CD14-positive monocyte (primary cell): ENCODE measurements at regions not wholly inside any gene's neighbourhood (a gene's known extent, or its start where the extent isn't known, plus 50 kb on each side); places are given as distances from the start of the nearest gene placed in this dataset.

Experiments used
- DNase-seq, 3 donors: peaks; one replicate each; pipeline ENCODE4 v3.0.0-alpha.2; 2011 to 2022
- H2AFZ ChIP-seq: 2 replicates; pipeline ENCODE4 v1.6.0; 2012; ENCODE audit warnings: mild to moderate bottlenecking, low read depth, low read length, inconsistent platforms; ENCODE audit not compliant: insufficient read depth, poor library complexity, severe bottlenecking
- H3K27ac ChIP-seq, 2 donors: 1 replicate in 1 of 2; 2 replicates in 1 of 2; pipeline ENCODE4 v1.5.1; 2012 to 2013; ENCODE audit warnings: low read length in 2 of 2, control low read depth in 1 of 2, inconsistent platforms in 1 of 2, low read depth in 1 of 2, mild to moderate bottlenecking in 1 of 2
- H3K27me3 ChIP-seq, 2 donors: one replicate each; pipeline versions ENCODE4 v1.6.0 to v1.6.1; 2011 to 2013; ENCODE audit warnings: low read length in 2 of 2; ENCODE audit not compliant: control insufficient read depth in 2 of 2, insufficient read depth in 2 of 2
- H3K36me3 ChIP-seq, 2 donors: replicated peaks in 1 of 2; 1 replicate in 1 of 2; 2 replicates in 1 of 2; pipeline versions ENCODE4 v1.5.1 to v1.6.1; 2012 to 2013; ENCODE audit warnings: low read length in 2 of 2, control low read depth in 1 of 2, inconsistent platforms in 1 of 2, mild to moderate bottlenecking in 1 of 2; ENCODE audit not compliant: insufficient read depth in 2 of 2, control insufficient read depth in 1 of 2
- H3K4me1 ChIP-seq, 2 donors: 1 replicate in 1 of 2; 2 replicates in 1 of 2; pipeline versions ENCODE4 v1.5.1 to v1.6.1; 2012 to 2013; ENCODE audit warnings: low read length in 2 of 2, control low read depth in 1 of 2, inconsistent platforms in 1 of 2, mild to moderate bottlenecking in 1 of 2, moderate library complexity in 1 of 2; ENCODE audit not compliant: insufficient read depth in 2 of 2, control insufficient read depth in 1 of 2
- H3K4me2 ChIP-seq: replicated peaks from 2 replicates; pipeline ENCODE3; 2012; ENCODE audit warnings: low read length, moderate library complexity, mild to moderate bottlenecking; ENCODE audit not compliant: poor library complexity, severe bottlenecking; ENCODE audit errors: extremely low read depth
- H3K4me3 ChIP-seq, 3 experiments: fragments of 200-600 bp in 1 of 3; sonication (generic) in 1 of 3; replicated peaks in 1 of 3; 1 replicate in 2 of 3; 2 replicates in 1 of 3; pipeline ENCODE4 v1.5.1; 2011 to 2013; ENCODE audit warnings: low read length in 3 of 3, mild to moderate bottlenecking in 3 of 3, control low read depth in 2 of 3, low read depth in 2 of 3, inconsistent platforms in 1 of 3, moderate library complexity in 1 of 3
- H3K79me2 ChIP-seq: 2 replicates; pipeline ENCODE4 v1.6.0; 2012; ENCODE audit warnings: mild to moderate bottlenecking, control low read depth, inconsistent platforms, low read length, moderate library complexity; ENCODE audit not compliant: insufficient read depth
- H3K9ac ChIP-seq: 2 replicates; pipeline ENCODE4 v1.6.0; 2017; ENCODE audit warnings: low read length, mild to moderate bottlenecking; ENCODE audit not compliant: insufficient read depth, poor library complexity, severe bottlenecking
- H3K9me3 ChIP-seq, 2 donors: replicated peaks in 1 of 2; 1 replicate in 1 of 2; 2 replicates in 1 of 2; pipeline versions ENCODE4 v1.5.1 to v1.6.1; 2012 to 2013; ENCODE audit warnings: low read length in 2 of 2, control low read depth in 1 of 2; ENCODE audit not compliant: control insufficient read depth in 1 of 2, insufficient read depth in 1 of 2
- H4K20me1 ChIP-seq: 2 replicates; pipeline ENCODE4 v1.6.0; 2012; ENCODE audit warnings: mild to moderate bottlenecking, low read length, control low read depth, moderate library complexity; ENCODE audit not compliant: insufficient read depth
- H3K27ac Mint-ChIP-seq, 7 donors: one replicate each; pipeline ENCODE4 v1.8.0; 2020; ENCODE audit warnings: mild to moderate bottlenecking in 7 of 7, mixed read lengths in 7 of 7, moderate library complexity in 6 of 7, inconsistent platforms in 2 of 7
- H3K27me3 Mint-ChIP-seq, 3 donors: one replicate each; pipeline ENCODE4 v1.8.0; 2021 to 2022; ENCODE audit warnings: low read depth in 3 of 3, mild to moderate bottlenecking in 3 of 3, mixed read lengths in 3 of 3, moderate library complexity in 3 of 3, inconsistent platforms in 1 of 3
- H3K36me3 Mint-ChIP-seq, 2 donors: one replicate each; pipeline ENCODE4 v1.8.0; 2020; ENCODE audit warnings: mixed read lengths in 2 of 2, inconsistent platforms in 1 of 2, mild to moderate bottlenecking in 1 of 2
- H3K4me1 Mint-ChIP-seq: one replicate; pipeline ENCODE4 v1.8.0; 2020; ENCODE audit warnings: mild to moderate bottlenecking, mixed read lengths
- H3K4me3 Mint-ChIP-seq, 2 donors: one replicate each; pipeline ENCODE4 v1.8.0; 2020; ENCODE audit warnings: mild to moderate bottlenecking in 2 of 2, mixed read lengths in 2 of 2, moderate library complexity in 1 of 2
- H3K9me3 Mint-ChIP-seq, 7 donors: one replicate each; pipeline ENCODE4 v1.8.0; 2020 to 2022; ENCODE audit warnings: mixed read lengths in 7 of 7, mild to moderate bottlenecking in 6 of 7, moderate library complexity in 6 of 7, inconsistent platforms in 2 of 7
- CTCF ChIP-seq: fragments of 200-600 bp; IDR thresholded peaks from one replicate; pipeline ENCODE4 v1.8.0; 2022; ENCODE audit warnings: antibody characterized with exemption, mild to moderate bottlenecking
- WGBS: methylation state at CpG from one replicate; pipeline ENCODE4 v1.1.5; 2013; ENCODE audit warnings: missing lambda C conversion rate; ENCODE audit not compliant: insufficient coverage; 5-methylcytosine and 5-hydroxymethylcytosine counted together
- intact Hi-C, 2 donors: fragments of 100-400 bp; cut with micrococcal nuclease; formaldehyde crosslinking; loops; one replicate each; pipeline versions ENCODE4 v1.15.0 to v1.15.1; 2023

GRCh38 chr22:22035771-22036314 is 53.3 kb upstream of the TOP3B start:
- no peak for TF ChIP-seq CTCF
- no peak for DNase-seq
- H3K4me1 Mint-ChIP-seq = peaks cover 4% of the 10 kb centered on the region
- H3K4me3 Mint-ChIP-seq = no peak overlapping the region
- intact Hi-C loops = no loop called here
- no peaks in the 10 kb centered on the region for H3K36me3 Mint-ChIP-seq
- H3K79me2 ChIP-seq = no peaks in the 10 kb centered on the region
- WGBS = 96% methylated on average over 4 of the region's 4 CpGs
- H3K9me3 ChIP-seq = no peaks in the 10 kb centered on the region
- H2AFZ ChIP-seq = no peak overlapping the region
- no peaks in the 10 kb centered on the region for H3K4me1 ChIP-seq
- no peak overlapping the region for H3K27ac ChIP-seq
- H3K4me2 ChIP-seq = no peak overlapping the region
- H3K27me3 Mint-ChIP-seq = peaks cover 0 to 3% (median 2%) of the 10 kb centered on the region in 3 donors
- no peak overlapping the region for H3K9ac ChIP-seq
- H3K27ac Mint-ChIP-seq = no peak overlapping the region
- H3K4me3 ChIP-seq = no peak overlapping the region
- no peaks in the 10 kb centered on the region for H3K36me3 ChIP-seq
- H4K20me1 ChIP-seq = no peaks in the 10 kb centered on the region
- peaks cover 0 to 3% (median 0%) of the 10 kb centered on the region in 7 donors for H3K9me3 Mint-ChIP-seq
- no peaks in the 10 kb centered on the region for H3K27me3 ChIP-seq

- H2AFZ ChIP-seq = no peak overlapping the region
- no peak for TF ChIP-seq CTCF
- Mint-ChIP-seq H3K4me3 (no peak overlapping the region), H3K27me3 (peaks cover 0 to 4% (median 3%) of the 10 kb centered on the region in 3 donors), H3K36me3 (no peaks in the 10 kb centered on the region), H3K9me3 (peaks cover 0 to 3% (median 0%) of the 10 kb centered on the region in 7 donors), H3K4me1 (peaks cover 4% of the 10 kb centered on the region), H3K27ac (no peak overlapping the region)
- H3K4me3 ChIP-seq = no peak overlapping the region
- intact Hi-C loops = no loop called here
- no peaks in the 10 kb centered on the region for H3K9me3 ChIP-seq
- no peak overlapping the region for H3K4me2 ChIP-seq
- no peak overlapping the region for H3K9ac ChIP-seq
- H3K79me2 ChIP-seq = no peaks in the 10 kb centered on the region
- no peaks in the 10 kb centered on the region for H3K4me1 ChIP-seq
- no peak overlapping the region for H3K27ac ChIP-seq
- H3K27me3 ChIP-seq = no peaks in the 10 kb centered on the region
- DNase-seq = no peak
- no peaks in the 10 kb centered on the region for H4K20me1 ChIP-seq
- no peaks in the 10 kb centered on the region for H3K36me3 ChIP-seq
Measured at GRCh38 chr22:22035203-22035602, 52.6 kb upstream of the TOP3B start.
